K562 (cell line): ENCODE measurements at regions not wholly inside any gene's neighbourhood (a gene's known extent, or its start where the extent isn't known, plus 50 kb on each side); places are given as distances from the start of the nearest gene placed in this dataset.

ENCODE experiments used
- ATAC-seq: fragments of 200-7000 bp; cut with Tn5 transposase; 3 replicates; pipeline ENCODE4 v1.9.1; 2020; ENCODE audit warnings: moderate library complexity
- BruUV-seq: library from RNA; stranded (reverse); fragments of 400-500 nt; replicated peaks from 2 replicates; lab custom pipeline; 2021; lab: Mats Ljungman, UMichigan
- CTCF ChIA-PET: fragments of 300-600 bp; formaldehyde crosslinking; extraction: SDS; loops from one replicate; lab custom pipeline; 2021; ENCODE audit warnings: low intra/inter-chr PET ratio; lab: Yijun Ruan, JAX
- POLR2A ChIA-PET: fragments of 300-600, 350-650 bp; sonication (Branson Sonifier 250); formaldehyde crosslinking; extraction: SDS; loops from one replicate; lab custom pipeline; 2021; ENCODE audit warnings: antibody characterized with exemption, inconsistent platforms; lab: Yijun Ruan, JAX
- DNase-seq, 4 experiments: peaks; one replicate each; pipeline versions ENCODE4 v3.0.0 to v3.0.0-alpha.2; 2011 to 2018; ENCODE audit warnings: low spot score in 3 of 4, mixed read lengths in 3 of 4; ENCODE audit errors: extremely low read depth in 1 of 4
- FAIRE-seq: peaks from 2 replicates; lab custom pipeline; 2011; peaks lifted over from hg19 to GRCh38; lab: Jason Lieb, UNC
- H2AFZ ChIP-seq: 2 replicates; pipeline ENCODE4 v1.6.0; 2011; ENCODE audit warnings: low read depth, low read length, control low read depth, inconsistent platforms
- H3K27ac ChIP-seq: fragments of 200-600 bp; 3 replicates; pipeline ENCODE4 v1.8.0; 2011; ENCODE audit warnings: low read depth, mild to moderate bottlenecking, control low read depth, inconsistent platforms, low read length, moderate library complexity, mixed read lengths; ENCODE audit errors: extremely low read depth
- H3K27me3 ChIP-seq, 2 experiments: fragments of 300-600 bp in 1 of 2; 2 replicates in 1 of 2; 3 replicates in 1 of 2; pipeline versions ENCODE4 v1.6.0 to v1.8.0; 2011; ENCODE audit warnings: inconsistent platforms in 2 of 2, low read length in 2 of 2, mild to moderate bottlenecking in 1 of 2, mixed read lengths in 1 of 2, moderate library complexity in 1 of 2; ENCODE audit not compliant: control insufficient read depth in 2 of 2, insufficient read depth in 2 of 2
- H3K36me3 ChIP-seq: fragments of 300-600 bp; 3 replicates; pipeline ENCODE4 v1.8.0; 2011; ENCODE audit warnings: mild to moderate bottlenecking, low read length, inconsistent platforms; ENCODE audit not compliant: control insufficient read depth, insufficient read depth
- H3K4me1 ChIP-seq, 2 experiments: fragments of 200-600 bp in 1 of 2; replicated peaks in 1 of 2; 2 replicates in 1 of 2; 3 replicates in 1 of 2; pipeline versions ENCODE4 v1.5.1 to v1.8.0; 2011; ENCODE audit warnings: inconsistent platforms in 2 of 2, low read length in 2 of 2, mild to moderate bottlenecking in 1 of 2, mixed read lengths in 1 of 2, moderate library complexity in 1 of 2; ENCODE audit not compliant: control insufficient read depth in 2 of 2, insufficient read depth in 2 of 2
- H3K4me2 ChIP-seq: 2 replicates; pipeline ENCODE4 v1.6.1; 2011; ENCODE audit warnings: low read length, control low read depth, inconsistent platforms, mixed read lengths; ENCODE audit not compliant: insufficient read depth
- H3K4me3 ChIP-seq: fragments of 200-600 bp; sonication (generic), shearing (Covaris generic); 2 replicates; pipeline ENCODE4 v1.5.1; 2016; ENCODE audit warnings: control low read depth, inconsistent platforms
- H3K79me2 ChIP-seq: fragments of 200-600 bp; 3 replicates; pipeline ENCODE4 v1.8.0; 2011; ENCODE audit warnings: low read length, inconsistent platforms; ENCODE audit not compliant: control insufficient read depth, insufficient read depth
- H3K9ac ChIP-seq, 2 experiments: 2 replicates each; pipeline versions ENCODE4 v1.6.0 to v1.6.1; 2011; ENCODE audit warnings: low read depth in 2 of 2, low read length in 2 of 2, control low read depth in 1 of 2, inconsistent platforms in 1 of 2, mild to moderate bottlenecking in 1 of 2, mixed read lengths in 1 of 2; ENCODE audit not compliant: insufficient read depth in 1 of 2
- H3K9me1 ChIP-seq: one replicate; pipeline ENCODE4 v1.6.0; 2011; ENCODE audit warnings: inconsistent platforms, mild to moderate bottlenecking, low read length, moderate library complexity; ENCODE audit not compliant: control insufficient read depth, insufficient read depth
- H3K9me3 ChIP-seq: replicated peaks from 2 replicates; pipeline ENCODE4 v1.5.1; 2011; ENCODE audit warnings: low read depth, low read length, inconsistent platforms; ENCODE audit not compliant: control insufficient read depth, insufficient read depth
- H4K20me1 ChIP-seq: replicated peaks from 2 replicates; pipeline ENCODE4 v1.6.1; 2011; ENCODE audit warnings: low read length, inconsistent platforms, mixed read lengths; ENCODE audit not compliant: control insufficient read depth, insufficient read depth
- CBFA2T2 ChIP-seq: fragments of 450-650 bp; conservative IDR thresholded peaks from 2 replicates; pipeline ENCODE4 v1.6.1; 2017; ENCODE audit warnings: mild to moderate bottlenecking
- CCNT2 ChIP-seq: IDR thresholded peaks from 2 replicates; pipeline ENCODE4 v1.6.1; 2011; ENCODE audit warnings: borderline replicate concordance, low read depth, mild to moderate bottlenecking, moderate library complexity, mixed read lengths, low read length; ENCODE audit not compliant: insufficient read length; ENCODE audit errors: extremely low read depth
- ELF2 ChIP-seq: fragments of 250-450 bp; sonication (Bioruptor Pico); IDR thresholded peaks from 2 replicates; pipeline ENCODE4 v1.5.0; 2021; ENCODE audit warnings: mild to moderate bottlenecking
- MTA2 ChIP-seq: fragments of 450-650 bp; IDR thresholded peaks from 2 replicates; pipeline ENCODE4 v1.6.1; 2016; ENCODE audit warnings: low read depth
- OTX1 ChIP-seq: fragments of 450-650 bp; formaldehyde crosslinking; IDR thresholded peaks from 2 replicates; pipeline ENCODE4 v1.4.0; 2022; ENCODE audit warnings: mild to moderate bottlenecking
- RBM39 ChIP-seq: fragments of 200-400 bp; formaldehyde crosslinking; optimal IDR thresholded peaks from 2 replicates; pipeline ENCODE3; 2018; ENCODE audit warnings: low read depth, low read length
- SAFB2 ChIP-seq: fragments of 200-400 bp; formaldehyde crosslinking; IDR thresholded peaks from 2 replicates; pipeline ENCODE4 v1.6.1; 2018; ENCODE audit warnings: borderline replicate concordance, low read length, low read depth, moderate library complexity; ENCODE audit not compliant: severe bottlenecking
- SMAD1 ChIP-seq: fragments of 150-350 bp; IDR thresholded peaks from 2 replicates; pipeline ENCODE4 v1.6.1; 2014; ENCODE audit warnings: low read length, low read depth; ENCODE audit not compliant: partially characterized antibody
- SUPT5H ChIP-seq: fragments of 450-650 bp; IDR thresholded peaks from 2 replicates; pipeline ENCODE4 v1.6.1; 2016
- ZNF232 ChIP-seq: sonication (generic); formaldehyde crosslinking; IDR thresholded peaks from 2 replicates; pipeline ENCODE4 v1.8.0; 2022; ENCODE audit warnings: mild to moderate bottlenecking, missing genetic modification reagents
- ZNF384 ChIP-seq: IDR thresholded peaks from 2 replicates; pipeline ENCODE4 v1.6.1; 2012; ENCODE audit warnings: low read depth, low read length, improper control_type of control experiment
- ZNF79 ChIP-seq: fragments of 250-450 bp; sonication (Bioruptor Pico); IDR thresholded peaks from 2 replicates; pipeline ENCODE4 v1.4.0; 2020; ENCODE audit warnings: low read depth, mild to moderate bottlenecking, moderate library complexity
- in situ Hi-C: fragments of 300-500 bp; cut with MboI; formaldehyde crosslinking; loops from 4 replicates; pipeline ENCODE4 v1.15.0; 2018; ENCODE audit warnings: inconsistent platforms, mixed read lengths
- intact Hi-C: fragments of 100-400 bp; cut with micrococcal nuclease; formaldehyde crosslinking; loops from 2 replicates; pipeline ENCODE4 v1.14.2; 2022
- TF ChIP-seq, protein P1 (sequence below): fragments of 450-650 bp; IDR thresholded peaks from 2 replicates; pipeline ENCODE4 v1.6.1; 2017; ENCODE audit warnings: antibody characterized with exemption
- TF ChIP-seq, protein P2 (sequence below): fragments of 200-400 bp; formaldehyde crosslinking; IDR thresholded peaks from 2 replicates; pipeline ENCODE4 v1.6.1; 2017; ENCODE audit warnings: mild to moderate bottlenecking, low read depth, low read length, moderate library complexity
- TF ChIP-seq, protein P3 (sequence below), 2 experiments: fragments of 450-650 bp in 1 of 2; IDR thresholded peaks; 2 replicates each; pipeline ENCODE4 v1.6.1; 2011 to 2017; ENCODE audit warnings: low read depth in 2 of 2, antibody characterized with exemption in 1 of 2, borderline replicate concordance in 1 of 2, low read length in 1 of 2, mild to moderate bottlenecking in 1 of 2, mixed read lengths in 1 of 2; ENCODE audit not compliant: control insufficient read depth in 1 of 2

- H3K4me2 ChIP-seq, result no peak overlapping the region
- ChIA-PET CTCF (no interaction called here), POLR2A (no interaction called here)
- no peaks in the 10 kb centered on the region for H3K79me2 ChIP-seq
- H3K4me3 ChIP-seq, result no peak overlapping the region
- H3K9ac ChIP-seq, result no peak overlapping the region
- ATAC-seq (no peak), DNase-seq (no peak), FAIRE-seq (no peak)
- in situ Hi-C loops (no loop called here), intact Hi-C loops (no loop called here)
- no peaks in the 10 kb centered on the region for H3K4me1 ChIP-seq
- no peaks in the 10 kb centered on the region for H3K9me1 ChIP-seq
- H3K36me3 ChIP-seq, result no peaks in the 10 kb centered on the region
- no peak overlapping the region for H2AFZ ChIP-seq
- no peaks in the 10 kb centered on the region for H4K20me1 ChIP-seq
- no peak overlapping the region for H3K27ac ChIP-seq
- TF ChIP-seq, protein P1, sequence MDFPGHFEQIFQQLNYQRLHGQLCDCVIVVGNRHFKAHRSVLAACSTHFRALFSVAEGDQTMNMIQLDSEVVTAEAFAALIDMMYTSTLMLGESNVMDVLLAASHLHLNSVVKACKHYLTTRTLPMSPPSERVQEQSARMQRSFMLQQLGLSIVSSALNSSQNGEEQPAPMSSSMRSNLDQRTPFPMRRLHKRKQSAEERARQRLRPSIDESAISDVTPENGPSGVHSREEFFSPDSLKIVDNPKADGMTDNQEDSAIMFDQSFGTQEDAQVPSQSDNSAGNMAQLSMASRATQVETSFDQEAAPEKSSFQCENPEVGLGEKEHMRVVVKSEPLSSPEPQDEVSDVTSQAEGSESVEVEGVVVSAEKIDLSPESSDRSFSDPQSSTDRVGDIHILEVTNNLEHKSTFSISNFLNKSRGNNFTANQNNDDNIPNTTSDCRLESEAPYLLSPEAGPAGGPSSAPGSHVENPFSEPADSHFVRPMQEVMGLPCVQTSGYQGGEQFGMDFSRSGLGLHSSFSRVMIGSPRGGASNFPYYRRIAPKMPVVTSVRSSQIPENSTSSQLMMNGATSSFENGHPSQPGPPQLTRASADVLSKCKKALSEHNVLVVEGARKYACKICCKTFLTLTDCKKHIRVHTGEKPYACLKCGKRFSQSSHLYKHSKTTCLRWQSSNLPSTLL, result no peak
- TF ChIP-seq SMAD1, result no peak
- TF ChIP-seq CCNT2, result no peak
- TF ChIP-seq, protein P2, sequence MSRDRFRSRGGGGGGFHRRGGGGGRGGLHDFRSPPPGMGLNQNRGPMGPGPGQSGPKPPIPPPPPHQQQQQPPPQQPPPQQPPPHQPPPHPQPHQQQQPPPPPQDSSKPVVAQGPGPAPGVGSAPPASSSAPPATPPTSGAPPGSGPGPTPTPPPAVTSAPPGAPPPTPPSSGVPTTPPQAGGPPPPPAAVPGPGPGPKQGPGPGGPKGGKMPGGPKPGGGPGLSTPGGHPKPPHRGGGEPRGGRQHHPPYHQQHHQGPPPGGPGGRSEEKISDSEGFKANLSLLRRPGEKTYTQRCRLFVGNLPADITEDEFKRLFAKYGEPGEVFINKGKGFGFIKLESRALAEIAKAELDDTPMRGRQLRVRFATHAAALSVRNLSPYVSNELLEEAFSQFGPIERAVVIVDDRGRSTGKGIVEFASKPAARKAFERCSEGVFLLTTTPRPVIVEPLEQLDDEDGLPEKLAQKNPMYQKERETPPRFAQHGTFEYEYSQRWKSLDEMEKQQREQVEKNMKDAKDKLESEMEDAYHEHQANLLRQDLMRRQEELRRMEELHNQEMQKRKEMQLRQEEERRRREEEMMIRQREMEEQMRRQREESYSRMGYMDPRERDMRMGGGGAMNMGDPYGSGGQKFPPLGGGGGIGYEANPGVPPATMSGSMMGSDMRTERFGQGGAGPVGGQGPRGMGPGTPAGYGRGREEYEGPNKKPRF, result no peak
- no peak for TF ChIP-seq MTA2
- TF ChIP-seq ELF2 (CRISPR knock-in tag), result no peak
- TF ChIP-seq, protein P3, sequence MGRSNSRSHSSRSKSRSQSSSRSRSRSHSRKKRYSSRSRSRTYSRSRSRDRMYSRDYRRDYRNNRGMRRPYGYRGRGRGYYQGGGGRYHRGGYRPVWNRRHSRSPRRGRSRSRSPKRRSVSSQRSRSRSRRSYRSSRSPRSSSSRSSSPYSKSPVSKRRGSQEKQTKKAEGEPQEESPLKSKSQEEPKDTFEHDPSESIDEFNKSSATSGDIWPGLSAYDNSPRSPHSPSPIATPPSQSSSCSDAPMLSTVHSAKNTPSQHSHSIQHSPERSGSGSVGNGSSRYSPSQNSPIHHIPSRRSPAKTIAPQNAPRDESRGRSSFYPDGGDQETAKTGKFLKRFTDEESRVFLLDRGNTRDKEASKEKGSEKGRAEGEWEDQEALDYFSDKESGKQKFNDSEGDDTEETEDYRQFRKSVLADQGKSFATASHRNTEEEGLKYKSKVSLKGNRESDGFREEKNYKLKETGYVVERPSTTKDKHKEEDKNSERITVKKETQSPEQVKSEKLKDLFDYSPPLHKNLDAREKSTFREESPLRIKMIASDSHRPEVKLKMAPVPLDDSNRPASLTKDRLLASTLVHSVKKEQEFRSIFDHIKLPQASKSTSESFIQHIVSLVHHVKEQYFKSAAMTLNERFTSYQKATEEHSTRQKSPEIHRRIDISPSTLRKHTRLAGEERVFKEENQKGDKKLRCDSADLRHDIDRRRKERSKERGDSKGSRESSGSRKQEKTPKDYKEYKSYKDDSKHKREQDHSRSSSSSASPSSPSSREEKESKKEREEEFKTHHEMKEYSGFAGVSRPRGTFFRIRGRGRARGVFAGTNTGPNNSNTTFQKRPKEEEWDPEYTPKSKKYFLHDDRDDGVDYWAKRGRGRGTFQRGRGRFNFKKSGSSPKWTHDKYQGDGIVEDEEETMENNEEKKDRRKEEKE (IDR thresholded peaks at IDR 0.05; ENCODE audit: borderline replicate concordance in 1 of 2, control insufficient read depth in 1 of 2, low read depth in 2 of 2, low read length in 1 of 2), result no peak
- TF ChIP-seq OTX1 (CRISPR knock-in tag), result no peak
- no peak for TF ChIP-seq SUPT5H
- no peak for TF ChIP-seq RBM39
- TF ChIP-seq SAFB2, result no peak
- TF ChIP-seq ZNF232 (CRISPR knock-in tag), result no peak
- TF ChIP-seq ZNF79 (CRISPR knock-in tag), result no peak
- TF ChIP-seq ZNF384, result no peak
- no peak for TF ChIP-seq CBFA2T2
- no TSS peak for BruUV-seq
- no peaks in the 10 kb centered on the region for H3K9me3 ChIP-seq
- no peaks in the 10 kb centered on the region for H3K27me3 ChIP-seq
Measured at GRCh38 chr1:80645621-80646020, 1155.1 kb upstream of the ADGRL2 start.
